ENCODE measurements at regions not wholly inside any gene's neighbourhood (a gene's known extent, or its start where the extent isn't known, plus 50 kb on each side); places are given as distances from the start of the nearest gene placed in this dataset.

GRCh38 chr5:167393358-167393757, 898.1 kb upstream of the WWC1 start:
- no peak overlapping the region for H3K4me3 ChIP-seq
- H3K4me1 ChIP-seq = no peaks in the 10 kb centered on the region
- H3K27me3 ChIP-seq = no peaks in the 10 kb centered on the region
- in situ Hi-C loops (cut with MboI; ENCODE audit: low sequenced_read_pairs in 4 of 4) = no loop called here
- H3K9me3 ChIP-seq = no peaks in the 10 kb centered on the region
- no peak for ATAC-seq
- no peak for DNase-seq
- H3K27ac ChIP-seq = no peak overlapping the region
- no peak for TF ChIP-seq POLR2A (IDR thresholded peaks at IDR 0.05)
- no peaks in the 10 kb centered on the region for H3K36me3 ChIP-seq
- intact Hi-C loops (cut with DNase I; ENCODE audit: low total_unique reads) = no loop called here

GRCh38 chr5:167402671-167403070, 888.8 kb upstream of the WWC1 start:
- in situ Hi-C loops (cut with MboI; ENCODE audit: low sequenced_read_pairs in 4 of 4) = no loop called here

GRCh38 chr5:167406513-167406912, 884.9 kb upstream of the WWC1 start:
- Histone ChIP-seq H3K36me3 (no peaks in the 10 kb centered on the region), H3K9me3 (no peaks in the 10 kb centered on the region), H3K4me1 (no peaks in the 10 kb centered on the region), H3K4me3 (no peak overlapping the region), H3K27me3 (no peaks in the 10 kb centered on the region), H3K27ac (no peak overlapping the region)
- in situ Hi-C loops (cut with MboI; ENCODE audit: low sequenced_read_pairs in 4 of 4) (no loop called here), intact Hi-C loops (cut with DNase I; ENCODE audit: low total_unique reads) (no loop called here)
- TF ChIP-seq CTCF (IDR thresholded peaks at IDR 0.05 in 4 of 5, conservative IDR thresholded peaks at IDR 0.05 in 1 of 5) (no peak), POLR2A (IDR thresholded peaks at IDR 0.05) (no peak)
- DNase-seq (no peak), ATAC-seq (no peak)

More at GRCh38 chr5:167402671-167403070, 888.8 kb upstream of the WWC1 start:
- no peaks in the 10 kb centered on the region for H3K9me3 ChIP-seq
- H3K36me3 ChIP-seq = no peaks in the 10 kb centered on the region
- H3K27ac ChIP-seq = no peak overlapping the region
- DNase-seq = no peak
- H3K4me1 ChIP-seq = no peaks in the 10 kb centered on the region
- H3K27me3 ChIP-seq = no peaks in the 10 kb centered on the region
- H3K4me3 ChIP-seq = no peak overlapping the region
- TF ChIP-seq CTCF (IDR thresholded peaks at IDR 0.05 in 4 of 5, conservative IDR thresholded peaks at IDR 0.05 in 1 of 5) (no peak), POLR2A (IDR thresholded peaks at IDR 0.05) (no peak)
- intact Hi-C loops (cut with DNase I; ENCODE audit: low total_unique reads) = no loop called here
- ATAC-seq = no peak

- no peaks in the 10 kb centered on the region for H3K27me3 ChIP-seq
- intact Hi-C loops (cut with DNase I; ENCODE audit: low total_unique reads) = no loop called here
Measured at GRCh38 chr5:167412556-167412955, 878.9 kb upstream of the WWC1 start.

GRCh38 chr5:167413506-167413905, 877.9 kb upstream of the WWC1 start:
- no peak overlapping the region for H3K27ac ChIP-seq
- H3K27me3 ChIP-seq = no peaks in the 10 kb centered on the region
- intact Hi-C loops (cut with DNase I; ENCODE audit: low total_unique reads) (no loop called here), in situ Hi-C loops (cut with MboI; ENCODE audit: low sequenced_read_pairs in 4 of 4) (no loop called here)
- no peaks in the 10 kb centered on the region for H3K4me1 ChIP-seq
- DNase-seq (no peak), ATAC-seq (no peak)
- H3K4me3 ChIP-seq = no peak overlapping the region
- H3K9me3 ChIP-seq = no peaks in the 10 kb centered on the region
- TF ChIP-seq POLR2A (IDR thresholded peaks at IDR 0.05) = no peak
- TF ChIP-seq CTCF (IDR thresholded peaks at IDR 0.05 in 4 of 5, conservative IDR thresholded peaks at IDR 0.05 in 1 of 5) = no peak
- no peaks in the 10 kb centered on the region for H3K36me3 ChIP-seq

More at GRCh38 chr5:167412556-167412955, 878.9 kb upstream of the WWC1 start:
- H3K9me3 ChIP-seq = no peaks in the 10 kb centered on the region
- H3K4me3 ChIP-seq = no peak overlapping the region
- no peak for ATAC-seq
- in situ Hi-C loops (cut with MboI; ENCODE audit: low sequenced_read_pairs in 4 of 4) = no loop called here
- no peak for DNase-seq
- H3K4me1 ChIP-seq = no peaks in the 10 kb centered on the region
- H3K36me3 ChIP-seq = no peaks in the 10 kb centered on the region
- TF ChIP-seq CTCF (IDR thresholded peaks at IDR 0.05 in 4 of 5, conservative IDR thresholded peaks at IDR 0.05 in 1 of 5) = no peak
- H3K27ac ChIP-seq = no peak overlapping the region

Measured in gastrocnemius medialis (tissue), 4 donors.